ENCODE measurements at regions not wholly inside any gene's neighbourhood (a gene's known extent, or its start where the extent isn't known, plus 50 kb on each side); places are given as distances from the start of the nearest gene placed in this dataset.

DNA sequence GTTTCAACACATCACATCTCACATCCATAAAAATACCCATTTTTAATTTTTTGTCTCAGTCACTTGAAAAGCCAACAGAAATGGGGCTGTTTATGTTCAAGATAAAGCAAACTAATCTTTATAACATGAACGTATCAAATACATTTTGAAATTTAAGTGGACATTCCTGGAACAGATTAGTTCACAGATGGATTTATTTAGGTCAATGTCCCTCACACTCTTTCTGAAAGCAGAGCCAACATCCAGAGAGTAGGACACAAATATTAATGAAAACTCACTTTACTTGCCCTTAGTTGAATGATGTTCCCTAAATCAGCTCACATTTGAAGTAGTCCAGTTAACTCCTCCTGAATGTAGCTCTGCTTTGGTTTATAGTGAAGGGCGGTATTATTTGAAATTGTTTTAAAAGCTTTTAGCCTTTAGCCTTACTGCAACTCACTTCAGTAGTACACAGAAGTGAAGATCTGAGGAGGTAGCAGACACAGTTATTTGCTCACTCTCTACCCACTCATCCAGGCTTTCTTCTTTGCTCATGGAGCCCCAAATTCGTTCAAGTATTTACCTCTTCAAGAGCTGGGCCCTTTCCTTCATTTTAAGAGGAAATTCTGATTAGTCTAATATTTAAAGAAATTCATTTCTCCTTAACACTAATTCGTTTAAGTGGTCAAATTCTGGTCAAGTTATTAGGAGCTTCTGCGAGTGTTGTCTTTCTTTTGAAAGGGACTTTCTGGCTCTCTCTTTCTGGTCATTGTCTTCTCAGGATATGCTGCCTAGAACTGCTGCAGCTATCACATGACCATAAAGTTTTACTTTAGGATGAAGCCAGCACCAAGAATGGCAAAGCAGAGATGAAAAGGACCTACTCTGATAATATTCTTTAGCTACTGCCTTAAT, 180.6 kb upstream of the AGR3 start:
- no peak for DNase-seq (ENCODE audit: low read depth)
- no peak overlapping the region for H3K4me3 ChIP-seq (ENCODE audit: low read length)
- TF ChIP-seq, protein P1, sequence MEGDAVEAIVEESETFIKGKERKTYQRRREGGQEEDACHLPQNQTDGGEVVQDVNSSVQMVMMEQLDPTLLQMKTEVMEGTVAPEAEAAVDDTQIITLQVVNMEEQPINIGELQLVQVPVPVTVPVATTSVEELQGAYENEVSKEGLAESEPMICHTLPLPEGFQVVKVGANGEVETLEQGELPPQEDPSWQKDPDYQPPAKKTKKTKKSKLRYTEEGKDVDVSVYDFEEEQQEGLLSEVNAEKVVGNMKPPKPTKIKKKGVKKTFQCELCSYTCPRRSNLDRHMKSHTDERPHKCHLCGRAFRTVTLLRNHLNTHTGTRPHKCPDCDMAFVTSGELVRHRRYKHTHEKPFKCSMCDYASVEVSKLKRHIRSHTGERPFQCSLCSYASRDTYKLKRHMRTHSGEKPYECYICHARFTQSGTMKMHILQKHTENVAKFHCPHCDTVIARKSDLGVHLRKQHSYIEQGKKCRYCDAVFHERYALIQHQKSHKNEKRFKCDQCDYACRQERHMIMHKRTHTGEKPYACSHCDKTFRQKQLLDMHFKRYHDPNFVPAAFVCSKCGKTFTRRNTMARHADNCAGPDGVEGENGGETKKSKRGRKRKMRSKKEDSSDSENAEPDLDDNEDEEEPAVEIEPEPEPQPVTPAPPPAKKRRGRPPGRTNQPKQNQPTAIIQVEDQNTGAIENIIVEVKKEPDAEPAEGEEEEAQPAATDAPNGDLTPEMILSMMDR (conservative IDR thresholded peaks at IDR 0.05; ENCODE audit: low read depth, low read length), result no peak

DNA sequence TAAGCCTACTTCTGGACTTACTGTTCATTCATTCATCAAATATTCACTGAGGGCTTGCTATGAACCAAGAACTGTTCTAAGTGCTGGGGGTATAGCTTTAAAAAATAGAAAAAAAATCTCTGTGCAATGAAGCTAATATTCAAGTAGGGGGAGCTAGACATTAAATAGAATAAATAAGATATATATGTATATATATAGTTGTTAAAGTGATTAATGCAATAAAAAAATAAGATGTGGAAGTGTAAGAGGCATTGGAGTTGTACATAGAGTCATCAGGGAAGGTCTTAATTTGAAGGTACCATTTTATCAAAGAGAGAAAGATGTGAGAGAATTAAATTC, 181.2 kb upstream of the AGR3 start:
- DNase-seq (ENCODE audit: low read depth), result no peak
- TF ChIP-seq, protein P1 (conservative IDR thresholded peaks at IDR 0.05; ENCODE audit: low read depth, low read length), result peak; percentile 40
- no peak overlapping the region for H3K4me3 ChIP-seq (ENCODE audit: low read length)

DNA sequence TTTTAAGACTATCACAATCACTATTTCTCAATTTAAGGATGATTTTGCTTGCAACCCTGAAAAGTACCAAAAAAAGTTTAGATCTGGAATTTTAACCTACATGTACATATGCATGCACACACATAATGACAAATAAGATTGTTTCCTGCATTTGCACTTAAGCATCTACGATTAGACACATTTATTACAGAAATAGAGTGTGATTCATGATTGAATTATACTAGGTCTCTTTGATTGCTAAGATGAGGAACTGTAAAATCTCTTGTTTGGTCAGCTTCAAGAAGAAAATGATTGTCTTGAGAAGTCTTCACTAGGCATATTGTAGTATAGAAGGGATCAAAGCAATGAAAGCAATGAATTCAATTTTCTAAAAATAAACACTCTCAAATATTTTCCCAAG, 185.9 kb upstream of the AGR3 start:
- H3K4me3 ChIP-seq (ENCODE audit: low read length), result no peak overlapping the region
- TF ChIP-seq, protein P1 (conservative IDR thresholded peaks at IDR 0.05; ENCODE audit: low read depth, low read length), result no peak
- DNase-seq (ENCODE audit: low read depth), result no peak

DNA sequence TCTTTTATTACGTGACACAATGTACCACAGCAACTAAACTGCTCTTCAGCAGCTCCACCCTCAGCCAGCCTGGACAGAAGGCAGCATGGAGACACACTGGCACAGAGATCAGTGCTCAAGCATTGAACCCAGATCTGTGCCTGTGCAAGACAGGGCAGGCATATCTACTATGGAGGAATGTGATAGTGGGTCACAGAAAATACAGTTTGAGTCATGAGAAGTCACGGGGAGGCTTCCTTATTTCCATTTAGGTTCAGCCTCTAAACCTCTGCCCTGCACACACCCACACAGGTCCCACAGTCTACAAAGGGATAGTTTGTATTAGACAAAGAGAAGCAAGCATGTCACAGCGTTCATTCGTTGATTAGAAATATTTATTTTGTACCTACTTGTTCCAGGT, 187.4 kb upstream of the AGR3 start:
- no peak for DNase-seq (ENCODE audit: low read depth)
- TF ChIP-seq, protein P1 (conservative IDR thresholded peaks at IDR 0.05; ENCODE audit: low read depth, low read length), result no peak
- H3K4me3 ChIP-seq (ENCODE audit: low read length), result no peak overlapping the region

DNA sequence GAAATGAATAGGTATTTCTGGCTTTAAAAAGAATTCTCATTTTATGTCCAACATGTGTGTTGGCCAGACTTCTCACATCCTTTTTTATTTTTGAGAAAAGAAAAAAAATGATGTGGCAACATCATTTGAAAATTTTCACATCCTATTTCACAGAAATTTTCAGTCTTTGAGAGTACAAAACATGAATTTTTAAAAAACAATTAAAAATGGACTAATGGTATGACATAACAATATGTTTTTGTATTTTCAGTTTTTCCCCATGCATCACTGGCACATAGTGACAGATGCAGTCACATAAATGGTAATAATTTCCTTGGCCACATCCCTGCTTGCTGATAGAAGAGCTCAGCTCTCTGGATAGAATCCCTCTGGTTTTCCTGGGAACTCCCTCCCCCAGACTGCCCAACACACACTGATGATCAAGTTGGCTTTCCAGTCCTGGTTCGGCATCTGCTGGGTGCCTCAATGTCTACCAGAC, 188.5 kb upstream of the AGR3 start:
- TF ChIP-seq, protein P1 (conservative IDR thresholded peaks at IDR 0.05; ENCODE audit: low read depth, low read length), result no peak
- no peak for DNase-seq (ENCODE audit: low read depth)

DNA sequence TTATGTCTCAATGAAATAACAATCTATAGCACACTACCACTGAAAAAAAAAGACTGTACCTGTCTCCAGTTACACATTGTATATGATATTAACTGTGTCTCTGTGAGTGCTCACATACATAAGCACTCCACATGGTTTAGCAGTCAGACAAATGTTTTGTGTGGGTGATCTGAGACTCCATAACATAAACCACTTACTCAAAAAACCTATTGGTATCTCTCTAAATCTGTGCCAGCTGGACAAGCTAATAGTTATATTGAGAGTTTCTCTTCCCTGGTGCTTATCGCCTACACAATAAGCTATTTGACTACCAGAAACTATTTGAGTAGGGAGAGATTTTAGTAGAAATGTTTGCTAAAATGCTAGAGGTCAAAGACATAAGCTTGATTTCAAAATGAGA, 190.1 kb upstream of the AGR3 start:
- no peak for DNase-seq (ENCODE audit: low read depth)
- TF ChIP-seq, protein P1 (conservative IDR thresholded peaks at IDR 0.05; ENCODE audit: low read depth, low read length), result no peak
- no peak overlapping the region for H3K4me3 ChIP-seq (ENCODE audit: low read length)

More for the DNA sequence above, 188.5 kb upstream of the AGR3 start:
- H3K4me3 ChIP-seq (ENCODE audit: low read length), result no peak overlapping the region

Data from retinal pigment epithelial cell (primary cell).